A549 (cell line): ENCODE measurements at regions not wholly inside any gene's neighbourhood (a gene's known extent, or its start where the extent isn't known, plus 50 kb on each side); places are given as distances from the start of the nearest gene placed in this dataset.

ENCODE experiments used
- CEBPB ChIP-seq, 2 experiments: fragments of >200 bp in 1 of 2; sonication (Bioruptor Twin) in 1 of 2; formaldehyde crosslinking in 1 of 2; IDR thresholded peaks; 2 replicates each; pipeline ENCODE4 v1.6.1; 2012 to 2016
- CHD4 ChIP-seq: fragments of 200-600 bp; sonication (generic); IDR thresholded peaks from 2 replicates; pipeline ENCODE4 v1.6.1; 2016; ENCODE audit warnings: antibody characterized with exemption, mild to moderate bottlenecking, borderline replicate concordance
- CTCF ChIP-seq: fragments of >200 bp; sonication (Bioruptor Twin); formaldehyde crosslinking; IDR thresholded peaks from 3 replicates; pipeline ENCODE4 v1.5.1; 2016
- EP300 ChIP-seq, 2 experiments: fragments of >200 bp; sonication (Bioruptor Twin); formaldehyde crosslinking; IDR thresholded peaks; 2 replicates in 1 of 2; 3 replicates in 1 of 2; pipeline ENCODE4 v1.6.1; 2016 to 2017
- HDAC2 ChIP-seq: fragments of 200-600 bp; sonication (generic); IDR thresholded peaks from 2 replicates; pipeline ENCODE4 v1.6.1; 2016
- MAX ChIP-seq: IDR thresholded peaks from 2 replicates; pipeline ENCODE4 v1.6.1; 2012
- MAZ ChIP-seq: fragments of 150-350 bp; IDR thresholded peaks from 2 replicates; pipeline ENCODE4 v1.6.1; 2014; ENCODE audit warnings: antibody characterized with exemption, low read depth, low read length, borderline replicate concordance
- MYC ChIP-seq: IDR thresholded peaks from 2 replicates; pipeline ENCODE4 v1.6.1; 2012; ENCODE audit warnings: mild to moderate bottlenecking, inconsistent platforms, low read length, improper control_type of control experiment, borderline replicate concordance
- POLR2A ChIP-seq: IDR thresholded peaks from 2 replicates; pipeline ENCODE4 v1.6.1; 2012; ENCODE audit warnings: mild to moderate bottlenecking, low read length
- REST ChIP-seq: fragments of 200-600 bp; sonication (generic); IDR thresholded peaks from 2 replicates; pipeline ENCODE4 v1.6.1; 2016; ENCODE audit warnings: antibody characterized with exemption, mild to moderate bottlenecking, moderate library complexity
- RNF2 ChIP-seq: fragments of 200-600 bp; sonication (generic); IDR thresholded peaks from 2 replicates; pipeline ENCODE4 v1.6.1; 2016; ENCODE audit warnings: low read depth, mild to moderate bottlenecking, antibody characterized with exemption, moderate library complexity, borderline replicate concordance
- ZFP36 ChIP-seq: fragments of 450-650 bp; IDR thresholded peaks from 2 replicates; pipeline ENCODE4 v1.6.1; 2014; ENCODE audit warnings: borderline replicate concordance; ENCODE audit not compliant: partially characterized antibody
- TF ChIP-seq, protein P1 (sequence below): fragments of 250-450 bp; sonication (Bioruptor Pico); IDR thresholded peaks from 2 replicates; pipeline ENCODE4 v1.5.0; 2020; ENCODE audit warnings: low read depth, mild to moderate bottlenecking, moderate library complexity
- TF ChIP-seq, protein P2 (sequence below): fragments of 450-650 bp; IDR thresholded peaks from 2 replicates; pipeline ENCODE4 v1.6.1; 2014; ENCODE audit warnings: antibody characterized with exemption

DNA sequence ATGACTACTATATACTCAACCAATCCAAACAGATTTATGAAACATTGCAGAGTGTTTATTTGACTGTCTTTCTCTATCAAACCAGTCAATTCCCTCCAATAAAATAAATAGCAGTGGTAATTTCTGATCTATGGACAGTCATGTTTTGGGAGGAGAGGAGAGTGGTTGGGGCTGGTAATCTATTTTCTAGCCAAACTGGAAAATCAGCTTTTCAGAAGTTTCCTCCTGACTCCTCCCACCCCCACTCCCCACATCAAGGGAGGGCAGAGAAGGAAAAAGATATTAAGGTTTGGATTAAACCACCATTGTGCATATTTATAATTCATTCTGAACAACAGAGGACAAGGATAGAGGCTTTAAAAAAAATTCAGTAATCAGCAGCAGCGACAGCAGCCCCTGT lies 69.4 kb upstream of the SOX13 start:
- TF ChIP-seq ZFP36 (no peak), POLR2A (no peak), REST (no peak), CEBPB (IDR thresholded peaks at IDR 0.05) (no peak), CTCF (no peak), CHD4 (no peak), MAZ (no peak), EP300 (IDR thresholded peaks at IDR 0.05) (no peak), RNF2 (no peak), HDAC2 (no peak), MAX (no peak), MYC (no peak)
- TF ChIP-seq, protein P1, sequence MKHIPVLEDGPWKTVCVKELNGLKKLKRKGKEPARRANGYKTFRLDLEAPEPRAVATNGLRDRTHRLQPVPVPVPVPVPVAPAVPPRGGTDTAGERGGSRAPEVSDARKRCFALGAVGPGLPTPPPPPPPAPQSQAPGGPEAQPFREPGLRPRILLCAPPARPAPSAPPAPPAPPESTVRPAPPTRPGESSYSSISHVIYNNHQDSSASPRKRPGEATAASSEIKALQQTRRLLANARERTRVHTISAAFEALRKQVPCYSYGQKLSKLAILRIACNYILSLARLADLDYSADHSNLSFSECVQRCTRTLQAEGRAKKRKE (CRISPR knock-in tag) = no peak
- TF ChIP-seq, protein P2, sequence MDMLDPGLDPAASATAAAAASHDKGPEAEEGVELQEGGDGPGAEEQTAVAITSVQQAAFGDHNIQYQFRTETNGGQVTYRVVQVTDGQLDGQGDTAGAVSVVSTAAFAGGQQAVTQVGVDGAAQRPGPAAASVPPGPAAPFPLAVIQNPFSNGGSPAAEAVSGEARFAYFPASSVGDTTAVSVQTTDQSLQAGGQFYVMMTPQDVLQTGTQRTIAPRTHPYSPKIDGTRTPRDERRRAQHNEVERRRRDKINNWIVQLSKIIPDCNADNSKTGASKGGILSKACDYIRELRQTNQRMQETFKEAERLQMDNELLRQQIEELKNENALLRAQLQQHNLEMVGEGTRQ = no peak
